Umbilical cord (tissue), 1 donor: ENCODE measurements at regions not wholly inside any gene's neighbourhood (a gene's known extent, or its start where the extent isn't known, plus 50 kb on each side); places are given as distances from the start of the nearest gene placed in this dataset.
"Not testable (repeated sequence)": the region's sequence is repeated elsewhere in the genome, so short reads cannot be mapped to it uniquely, and the experiment has no call there.

Experiments
- DNase-seq: peaks from one replicate; pipeline ENCODE4 v3.0.0-alpha.2; 2015; ENCODE audit warnings: low spot score

- peak; percentile 65 for DNase-seq
Observed at GRCh38 chr16:29169295-29169994, 184.6 kb downstream of the LAT start.

GRCh38 chr16:29168515-29169259 is 183.8 kb downstream of the LAT start:
- not testable (repeated sequence) for DNase-seq

- not testable (repeated sequence) for DNase-seq
Observed at GRCh38 chr16:29164442-29165089, 179.7 kb downstream of the LAT start.

- DNase-seq, result not testable (repeated sequence)
Observed at GRCh38 chr16:29160171-29160570, 175.3 kb downstream of the LAT start.

GRCh38 chr16:29159603-29160002 is 174.8 kb downstream of the LAT start:
- peak; percentile 65 for DNase-seq

GRCh38 chr16:29158785-29159184 is 173.9 kb downstream of the LAT start:
- DNase-seq, result no peak

- DNase-seq, result not testable (repeated sequence)
Observed at GRCh38 chr16:29158031-29158784, 173.4 kb downstream of the LAT start.

- DNase-seq, result peak; percentile 88
Observed at GRCh38 chr16:29157051-29157923, 172.4 kb downstream of the LAT start.

GRCh38 chr16:29156511-29156910 is 171.7 kb downstream of the LAT start:
- DNase-seq, result no peak

GRCh38 chr16:29155866-29156200 is 171.0 kb downstream of the LAT start:
- DNase-seq, result not testable (repeated sequence)

- DNase-seq, result not testable (repeated sequence)
Observed at GRCh38 chr16:29155131-29155865, 170.4 kb downstream of the LAT start.

- no peak for DNase-seq
Observed at GRCh38 chr16:29154676-29155121, 169.8 kb downstream of the LAT start.

GRCh38 chr16:29154088-29154487 is 169.2 kb downstream of the LAT start:
- no peak for DNase-seq

- not testable (repeated sequence) for DNase-seq
Observed at GRCh38 chr16:29153307-29153706, 168.5 kb downstream of the LAT start.

- peak; percentile 50 for DNase-seq
Observed at GRCh38 chr16:29152544-29153031, 167.7 kb downstream of the LAT start.

GRCh38 chr16:29151317-29151716 is 166.5 kb downstream of the LAT start:
- no peak for DNase-seq

GRCh38 chr16:29149912-29150311 is 165.1 kb downstream of the LAT start:
- not testable (repeated sequence) for DNase-seq

- DNase-seq, result no peak
Observed at GRCh38 chr16:29148867-29149272, 164.0 kb downstream of the LAT start.

- no peak for DNase-seq
Observed at GRCh38 chr16:29148131-29148691, 163.4 kb downstream of the LAT start.

GRCh38 chr16:29147710-29148109 is 162.9 kb downstream of the LAT start:
- not testable (repeated sequence) for DNase-seq
